Pancreas (tissue), 10 donors: ENCODE measurements at regions not wholly inside any gene's neighbourhood (a gene's known extent, or its start where the extent isn't known, plus 50 kb on each side); places are given as distances from the start of the nearest gene placed in this dataset.

Source experiments
- ATAC-seq, 4 donors: fragments of 200-7000 bp; cut with Tn5 transposase; one replicate each; pipeline versions ENCODE4 v1.8.0 to v1.9.1; 2020; ENCODE audit warnings: mild to moderate bottlenecking in 4 of 4, moderate library complexity in 4 of 4
- DNase-seq, 6 donors: peaks; one replicate each; pipeline ENCODE4 v3.0.0-alpha.2; 2020
- FAIRE-seq: peaks from 2 replicates; lab custom pipeline; 2012; peaks lifted over from hg19 to GRCh38; lab: Jason Lieb, UNC
- H3K27ac ChIP-seq, 4 donors: fragments of 200-600 bp; sonication (generic); 1 replicate in 3 of 4; 2 replicates in 1 of 4; pipeline versions ENCODE4 v1.5.0 to v1.8.0; 2020
- H3K27me3 ChIP-seq, 4 donors: fragments of 200-600 bp; one replicate each; pipeline ENCODE4 v1.8.0; 2021
- H3K36me3 ChIP-seq, 3 donors: fragments of 200-600 bp; sonication (generic) in 1 of 3; one replicate each; pipeline versions ENCODE4 v1.5.0 to v1.8.0; 2020 to 2021
- H3K4me1 ChIP-seq, 3 donors: fragments of 200-600 bp; one replicate each; pipeline ENCODE4 v1.8.0; 2021
- H3K4me3 ChIP-seq, 4 donors: fragments of 200-600 bp; sonication (generic) in 2 of 4; one replicate each; pipeline versions ENCODE4 v1.5.0 to v1.8.0; 2020 to 2021
- H3K9me3 ChIP-seq, 4 donors: fragments of 200-600 bp; one replicate each; pipeline ENCODE4 v1.8.0; 2021
- WGBS, 2 donors: extraction: QIAGEN DNeasy Blood & Tissue Kit; methylation state at CpG; one replicate each; pipeline ENCODE4 v1.1.7; 2013; 5-methylcytosine and 5-hydroxymethylcytosine counted together
- intact Hi-C, 3 donors: fragments of 100-400 bp; cut with DNase I; formaldehyde crosslinking; loops; one replicate each; pipeline versions ENCODE4 v1.11.1 to v1.14.2; 2022
- TF ChIP-seq, protein P1 (sequence below), 4 donors: fragments of 200-600 bp; sonication (generic) in 3 of 4; IDR thresholded peaks; one replicate each; pipeline versions ENCODE4 v1.5.0 to v1.8.0; 2021; ENCODE audit warnings: antibody characterized with exemption in 4 of 4
- donor health status: healthy with polysubstance abuse.
- donor health status: DM: no; HTN: no; CAD: no; lungs with moderate emphysema.
- donor health status: DM: no; HTN: no; CAD: no.
- donor health status: control.
- donor health status: control.
- donor health status: Bipolar disorder and iron deficiency.
- donor health status: DM: yes; HTN: yes; CAD: no.
- donor health status: DM: no; HTN: no; CAD: no.
- donor health status: DM: no; HTN: no; CAD: no.
- donor health status: DM: yes; HTN: yes; CAD: no.

DNA sequence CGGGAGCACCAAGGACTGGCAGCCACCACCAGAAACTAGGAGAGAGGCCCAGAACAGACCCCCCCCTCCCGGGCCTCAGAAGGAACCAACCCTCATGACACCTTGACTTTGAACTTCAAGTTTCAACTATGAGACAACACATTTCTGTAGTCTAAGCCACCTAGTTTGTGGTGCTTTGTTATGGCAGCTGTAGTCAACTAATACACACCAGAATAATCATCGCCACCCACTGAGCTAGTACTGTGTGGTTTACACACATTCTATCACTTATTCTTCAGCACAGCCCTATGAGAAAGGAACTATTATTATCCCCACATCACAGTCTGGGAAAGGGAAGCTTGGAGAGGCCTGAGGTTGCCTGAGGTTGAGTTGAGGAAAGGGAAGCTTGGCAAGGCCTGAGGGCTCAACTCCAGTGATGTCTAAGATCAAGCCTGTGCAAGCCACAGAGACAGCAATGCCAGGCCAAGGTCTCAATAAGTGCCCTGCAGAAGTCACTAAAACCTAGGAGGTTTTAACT is 126.6 kb downstream of the FHDC1 start:
- no peaks in the 10 kb centered on the region for H3K27me3 ChIP-seq
- H3K36me3 ChIP-seq = no peaks in the 10 kb centered on the region
- DNase-seq (no peak), FAIRE-seq (no peak), ATAC-seq (no peak)
- TF ChIP-seq, protein P1, sequence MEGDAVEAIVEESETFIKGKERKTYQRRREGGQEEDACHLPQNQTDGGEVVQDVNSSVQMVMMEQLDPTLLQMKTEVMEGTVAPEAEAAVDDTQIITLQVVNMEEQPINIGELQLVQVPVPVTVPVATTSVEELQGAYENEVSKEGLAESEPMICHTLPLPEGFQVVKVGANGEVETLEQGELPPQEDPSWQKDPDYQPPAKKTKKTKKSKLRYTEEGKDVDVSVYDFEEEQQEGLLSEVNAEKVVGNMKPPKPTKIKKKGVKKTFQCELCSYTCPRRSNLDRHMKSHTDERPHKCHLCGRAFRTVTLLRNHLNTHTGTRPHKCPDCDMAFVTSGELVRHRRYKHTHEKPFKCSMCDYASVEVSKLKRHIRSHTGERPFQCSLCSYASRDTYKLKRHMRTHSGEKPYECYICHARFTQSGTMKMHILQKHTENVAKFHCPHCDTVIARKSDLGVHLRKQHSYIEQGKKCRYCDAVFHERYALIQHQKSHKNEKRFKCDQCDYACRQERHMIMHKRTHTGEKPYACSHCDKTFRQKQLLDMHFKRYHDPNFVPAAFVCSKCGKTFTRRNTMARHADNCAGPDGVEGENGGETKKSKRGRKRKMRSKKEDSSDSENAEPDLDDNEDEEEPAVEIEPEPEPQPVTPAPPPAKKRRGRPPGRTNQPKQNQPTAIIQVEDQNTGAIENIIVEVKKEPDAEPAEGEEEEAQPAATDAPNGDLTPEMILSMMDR (IDR thresholded peaks at IDR 0.05) = no peak
- no peak overlapping the region for H3K27ac ChIP-seq
- no peaks in the 10 kb centered on the region for H3K4me1 ChIP-seq
- H3K9me3 ChIP-seq = no peaks in the 10 kb centered on the region
- H3K4me3 ChIP-seq = no peak overlapping the region
- WGBS, 2 donors = 93% methylated on average over 3 of the region's 3 CpGs
- intact Hi-C loops = no loop called here

DNA sequence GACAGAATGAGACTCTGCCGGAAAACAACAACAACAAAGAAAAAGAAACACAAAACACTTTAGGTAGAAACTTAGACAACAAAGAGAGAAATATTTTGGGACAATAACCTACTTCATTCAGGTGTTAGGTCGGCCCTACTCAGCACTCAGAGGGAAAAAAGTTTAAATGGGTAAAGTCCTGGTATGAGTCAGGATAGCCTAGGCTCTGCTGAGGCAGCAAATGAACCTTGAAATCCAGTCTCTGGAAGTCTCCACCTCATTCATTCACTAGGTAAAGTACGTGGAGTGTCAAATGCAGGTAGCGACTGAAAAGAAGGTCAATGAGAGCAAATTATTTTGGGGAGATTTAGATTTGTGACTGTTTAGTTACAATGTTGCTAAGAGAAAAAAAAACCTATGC is 127.4 kb downstream of the FHDC1 start:
- Histone ChIP-seq H3K27me3 (no peaks in the 10 kb centered on the region), H3K27ac (no peak overlapping the region), H3K36me3 (no peaks in the 10 kb centered on the region), H3K4me3 (no peak overlapping the region), H3K4me1 (no peaks in the 10 kb centered on the region), H3K9me3 (no peaks in the 10 kb centered on the region)
- no peak for ATAC-seq
- FAIRE-seq = no peak
- intact Hi-C loops = no loop called here
- TF ChIP-seq, protein P1 (IDR thresholded peaks at IDR 0.05) = no peak
- 88% methylated on average over 4 of the region's 4 CpGs for WGBS, 2 donors
- no peak for DNase-seq

DNA sequence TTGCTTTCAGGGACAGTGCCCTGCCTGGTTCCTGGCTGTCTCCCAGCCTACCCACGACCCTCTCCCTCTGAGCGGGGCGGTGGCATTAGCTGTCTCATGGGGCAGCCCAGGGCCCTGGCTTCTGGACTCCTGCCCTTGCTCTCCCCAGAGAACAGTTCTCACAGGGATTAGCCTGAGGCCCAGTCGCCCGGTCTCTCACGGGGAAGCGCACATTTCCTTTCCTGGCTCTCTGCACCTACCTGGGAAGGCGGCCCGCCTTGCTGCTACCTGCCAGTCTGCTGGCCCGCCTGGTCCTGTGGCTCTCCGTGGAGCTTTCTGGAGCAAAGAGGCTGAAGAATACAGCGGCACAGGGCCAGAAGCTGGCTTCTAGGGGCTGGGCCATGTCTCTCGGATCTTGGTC is 128.4 kb downstream of the FHDC1 start:
- no peak for ATAC-seq
- no peaks in the 10 kb centered on the region for H3K4me1 ChIP-seq
- no peak overlapping the region for H3K4me3 ChIP-seq
- intact Hi-C loops = no loop called here
- no peak overlapping the region for H3K27ac ChIP-seq
- no peaks in the 10 kb centered on the region for H3K36me3 ChIP-seq
- no peaks in the 10 kb centered on the region for H3K27me3 ChIP-seq
- TF ChIP-seq, protein P1 (IDR thresholded peaks at IDR 0.05) = no peak
- WGBS, 2 donors = 88 to 91% methylated on average over 11 to 13 of the region's 13 CpGs
- H3K9me3 ChIP-seq = no peaks in the 10 kb centered on the region
- DNase-seq = peak in 1 of 6 donors; percentile 44
- FAIRE-seq = no peak

DNA sequence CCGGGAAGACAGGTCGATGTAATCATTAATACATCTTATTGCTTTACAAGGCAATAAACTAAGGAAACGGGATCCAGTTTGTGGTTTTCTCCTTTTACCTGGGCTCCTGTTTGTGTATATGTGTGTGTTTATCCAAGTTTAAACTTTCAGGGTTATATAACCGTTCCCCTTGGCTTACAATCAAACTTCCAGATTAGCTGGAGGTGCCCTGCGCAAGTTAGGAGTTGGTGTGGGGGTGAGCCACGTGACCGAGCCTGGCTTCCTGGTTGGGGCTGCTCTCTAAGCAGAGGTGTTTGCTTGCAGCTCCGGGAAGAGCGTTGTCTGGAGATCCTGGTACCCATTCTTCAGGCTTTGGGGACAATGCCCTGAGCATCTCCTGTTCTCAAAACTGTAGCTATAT is 129.2 kb downstream of the FHDC1 start:
- no peaks in the 10 kb centered on the region for H3K4me1 ChIP-seq
- H3K27ac ChIP-seq = no peak overlapping the region
- H3K27me3 ChIP-seq = no peaks in the 10 kb centered on the region
- H3K9me3 ChIP-seq = no peaks in the 10 kb centered on the region
- TF ChIP-seq, protein P1 (IDR thresholded peaks at IDR 0.05) = no peak
- 63 to 73% methylated on average over 9 of the region's 9 CpGs for WGBS, 2 donors
- peak in 3 of 6 donors; percentile 21 to 45 (median 22) for DNase-seq
- peak in 3 of 4 donors; percentile 57 to 79 (median 74) for ATAC-seq
- no peak for FAIRE-seq
- intact Hi-C loops = no loop called here
- no peaks in the 10 kb centered on the region for H3K36me3 ChIP-seq
- no peak overlapping the region for H3K4me3 ChIP-seq

DNA sequence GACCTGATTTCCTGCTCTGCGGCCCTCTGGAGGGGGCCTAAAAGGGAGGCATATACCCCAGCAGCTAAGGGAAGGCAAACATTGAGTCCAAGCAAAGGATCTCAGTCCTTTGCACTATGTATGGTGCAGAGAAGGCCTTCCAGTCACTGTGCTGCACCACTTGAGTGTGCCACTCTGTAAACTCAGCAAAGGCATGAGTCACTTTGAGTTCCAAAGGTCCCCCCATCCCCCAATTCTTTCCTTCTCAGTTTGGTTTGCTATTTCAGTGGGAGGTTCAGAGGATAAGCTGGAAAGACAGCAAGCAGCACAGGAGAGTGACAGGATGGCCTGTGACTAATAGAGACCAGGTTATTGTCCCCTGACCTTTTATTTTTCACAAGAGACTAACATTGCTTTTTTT is 131.3 kb downstream of the FHDC1 start:
- intact Hi-C loops = no loop called here
- Histone ChIP-seq H3K4me3 (no peak overlapping the region), H3K27me3 (no peaks in the 10 kb centered on the region), H3K9me3 (no peaks in the 10 kb centered on the region), H3K4me1 (no peaks in the 10 kb centered on the region), H3K36me3 (no peaks in the 10 kb centered on the region), H3K27ac (no peak overlapping the region)
- WGBS, 2 donors = 72 to 73% methylated on average over 1 of the region's 1 CpG
- FAIRE-seq = no peak
- ATAC-seq = peak in 3 of 4 donors; percentile 16 to 41 (median 24)
- TF ChIP-seq, protein P1 (IDR thresholded peaks at IDR 0.05) = no peak
- no peak for DNase-seq
